Cardiac fibroblast (primary cell): ENCODE measurements at regions not wholly inside any gene's neighbourhood (a gene's known extent, or its start where the extent isn't known, plus 50 kb on each side); places are given as distances from the start of the nearest gene placed in this dataset.
"Not testable (repeated sequence)": the region's sequence is repeated elsewhere in the genome, so short reads cannot be mapped to it uniquely, and the experiment has no call there.

ENCODE experiments used
- DNase-seq, 2 donors: peaks; one replicate each; pipeline versions ENCODE4 v3.0.0 to v3.0.0-alpha.2; 2010; ENCODE audit warnings: low read depth in 2 of 2
- H3K4me3 ChIP-seq, 2 donors: replicated peaks in 1 of 2; 1 replicate in 1 of 2; 2 replicates in 1 of 2; pipeline ENCODE4 v1.5.1; 2011; ENCODE audit warnings: low read depth in 2 of 2, low read length in 2 of 2, mild to moderate bottlenecking in 2 of 2, moderate library complexity in 1 of 2
- TF ChIP-seq, protein P1 (sequence below): IDR thresholded peaks from one replicate; pipeline ENCODE4 v1.5.1; 2011; ENCODE audit warnings: low read depth, mild to moderate bottlenecking, low read length, inconsistent platforms

DNA sequence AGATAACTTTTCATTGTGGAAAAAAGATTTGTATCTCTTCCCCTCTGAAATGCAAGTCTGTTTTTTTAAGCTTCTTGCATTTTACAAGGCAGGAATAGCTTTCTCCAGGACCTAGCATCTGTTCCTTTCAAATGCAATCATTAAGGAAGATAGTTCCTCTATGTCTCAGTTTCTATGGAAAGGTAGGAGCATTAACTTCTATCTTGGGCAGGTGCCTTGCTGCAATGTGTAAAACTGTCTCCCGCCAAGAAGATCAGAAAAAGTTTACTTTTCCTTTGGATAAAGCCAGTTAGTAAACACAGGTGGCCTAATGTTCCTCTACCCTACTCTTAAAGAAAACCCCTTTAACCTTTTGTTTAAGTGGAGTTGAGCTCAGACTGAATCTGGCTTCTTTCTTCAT is 560.6 kb upstream of the CYLC2 start:
- H3K4me3 ChIP-seq: no peak overlapping the region
- TF ChIP-seq, protein P1, sequence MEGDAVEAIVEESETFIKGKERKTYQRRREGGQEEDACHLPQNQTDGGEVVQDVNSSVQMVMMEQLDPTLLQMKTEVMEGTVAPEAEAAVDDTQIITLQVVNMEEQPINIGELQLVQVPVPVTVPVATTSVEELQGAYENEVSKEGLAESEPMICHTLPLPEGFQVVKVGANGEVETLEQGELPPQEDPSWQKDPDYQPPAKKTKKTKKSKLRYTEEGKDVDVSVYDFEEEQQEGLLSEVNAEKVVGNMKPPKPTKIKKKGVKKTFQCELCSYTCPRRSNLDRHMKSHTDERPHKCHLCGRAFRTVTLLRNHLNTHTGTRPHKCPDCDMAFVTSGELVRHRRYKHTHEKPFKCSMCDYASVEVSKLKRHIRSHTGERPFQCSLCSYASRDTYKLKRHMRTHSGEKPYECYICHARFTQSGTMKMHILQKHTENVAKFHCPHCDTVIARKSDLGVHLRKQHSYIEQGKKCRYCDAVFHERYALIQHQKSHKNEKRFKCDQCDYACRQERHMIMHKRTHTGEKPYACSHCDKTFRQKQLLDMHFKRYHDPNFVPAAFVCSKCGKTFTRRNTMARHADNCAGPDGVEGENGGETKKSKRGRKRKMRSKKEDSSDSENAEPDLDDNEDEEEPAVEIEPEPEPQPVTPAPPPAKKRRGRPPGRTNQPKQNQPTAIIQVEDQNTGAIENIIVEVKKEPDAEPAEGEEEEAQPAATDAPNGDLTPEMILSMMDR: no peak
- no peak for DNase-seq

DNA sequence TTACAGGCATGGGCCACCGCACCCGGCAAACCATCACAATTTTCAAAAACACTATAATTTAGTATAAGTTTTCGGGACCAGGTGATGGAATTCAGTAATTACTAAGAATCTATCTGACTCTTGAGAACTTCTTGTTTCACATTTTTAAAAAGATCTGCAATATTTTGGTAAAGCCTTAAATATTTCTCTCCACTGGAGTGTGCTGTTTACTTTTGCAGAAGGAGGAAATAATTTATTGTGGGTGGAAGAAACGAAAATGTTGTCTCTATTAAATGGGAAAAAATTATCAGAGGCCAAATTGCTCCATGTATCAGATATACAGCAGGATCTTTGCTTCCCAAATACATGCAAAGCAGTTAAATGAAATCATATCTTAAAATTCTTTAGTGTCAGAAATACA is 566.8 kb upstream of the CYLC2 start:
- no peak overlapping the region for H3K4me3 ChIP-seq
- TF ChIP-seq, protein P1: peak; percentile 12
- peak in 1 of 2 donors; percentile 4 for DNase-seq

DNA sequence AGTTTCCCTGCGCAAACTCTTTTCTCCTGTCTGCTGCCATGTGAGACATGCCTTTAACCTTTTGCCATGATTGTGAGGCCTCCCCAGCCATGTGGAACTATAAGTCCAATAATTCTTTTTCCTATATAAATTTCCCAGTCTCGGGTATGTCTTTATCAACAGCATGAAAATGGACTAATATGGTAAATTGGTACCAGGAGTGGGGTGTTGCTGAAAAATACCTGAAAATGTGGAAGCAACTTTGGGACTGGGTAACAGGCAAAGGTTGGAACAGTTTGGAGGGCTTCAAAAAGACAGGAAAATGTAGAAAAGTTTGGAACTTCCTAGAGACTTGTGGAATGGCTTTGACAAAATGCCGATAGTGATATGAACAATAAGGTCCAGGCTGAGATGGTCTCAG is 578.9 kb upstream of the CYLC2 start:
- H3K4me3 ChIP-seq, DNase-seq: not testable (repeated sequence)

DNA sequence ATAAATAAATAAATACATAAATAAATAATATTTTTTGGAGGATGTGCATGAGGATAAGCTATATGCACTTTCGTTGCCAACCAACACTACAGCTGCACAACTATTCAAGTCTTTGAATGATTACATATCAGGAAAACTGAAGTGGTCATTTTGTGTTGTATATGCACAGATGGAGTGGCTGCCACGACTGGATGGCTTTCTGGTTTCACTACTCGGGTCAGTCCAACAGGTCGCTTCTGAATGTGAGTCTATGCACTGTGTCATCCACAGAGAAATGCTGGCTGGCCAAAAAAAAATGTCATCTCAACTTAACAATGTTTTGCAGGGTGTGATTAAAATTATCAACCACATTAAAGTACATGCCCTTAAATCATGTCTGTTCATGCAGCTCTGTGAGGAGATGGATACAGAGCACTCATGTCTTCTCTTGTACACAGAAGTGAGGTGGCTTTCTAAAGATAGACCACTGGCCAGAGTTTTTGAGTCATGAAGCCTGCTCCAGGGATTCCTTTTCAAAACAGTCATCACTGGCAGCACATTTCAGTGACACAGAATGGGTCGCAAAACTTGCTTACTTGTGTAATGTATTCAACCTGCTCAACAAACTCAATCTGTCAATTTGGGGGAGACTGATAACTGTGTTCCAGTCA is 589.8 kb upstream of the CYLC2 start:
- no peak overlapping the region for H3K4me3 ChIP-seq
- TF ChIP-seq, protein P1: no peak
- no peak for DNase-seq

DNA sequence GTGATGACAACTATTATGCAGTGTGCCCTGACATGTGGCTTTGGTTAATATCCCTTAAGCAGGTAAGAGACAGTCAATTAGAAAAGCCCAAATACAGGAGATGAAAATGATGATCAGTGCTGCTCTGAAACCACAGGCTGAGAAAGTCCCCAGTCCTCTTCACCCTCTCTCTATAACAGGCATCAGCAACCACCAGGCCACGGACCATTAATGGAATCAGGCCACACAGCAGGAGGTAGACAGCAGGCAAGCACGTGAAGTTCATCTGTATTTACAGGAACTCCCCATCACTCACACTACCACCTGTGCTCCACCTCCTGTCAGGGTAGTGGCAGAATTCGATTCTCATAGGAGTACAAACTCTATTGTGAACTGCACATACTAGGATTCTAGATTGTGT is 591.6 kb upstream of the CYLC2 start:
- H3K4me3 ChIP-seq: no peak overlapping the region
- TF ChIP-seq, protein P1: no peak
- DNase-seq: no peak

DNA sequence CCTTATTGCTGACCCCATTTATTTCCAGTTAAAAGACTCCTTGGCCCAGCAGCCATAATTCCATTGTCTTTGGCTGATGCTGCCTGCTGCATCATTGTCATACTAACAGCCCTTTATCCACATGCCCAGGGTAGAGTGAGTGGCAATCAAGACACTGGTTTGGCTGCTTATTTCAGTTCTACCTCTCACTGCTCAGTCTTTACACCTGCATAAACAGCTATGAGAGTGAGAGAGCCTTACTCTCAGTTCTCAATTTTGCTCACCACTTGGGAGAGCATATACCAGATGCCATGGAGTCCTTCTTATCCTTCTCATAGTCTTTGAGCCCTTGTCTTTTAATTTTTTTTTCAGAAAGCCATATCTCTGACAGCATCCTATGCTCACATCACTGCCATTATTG is 596.9 kb upstream of the CYLC2 start:
- no peak for DNase-seq
- TF ChIP-seq, protein P1: no peak
- H3K4me3 ChIP-seq: no peak overlapping the region

DNA sequence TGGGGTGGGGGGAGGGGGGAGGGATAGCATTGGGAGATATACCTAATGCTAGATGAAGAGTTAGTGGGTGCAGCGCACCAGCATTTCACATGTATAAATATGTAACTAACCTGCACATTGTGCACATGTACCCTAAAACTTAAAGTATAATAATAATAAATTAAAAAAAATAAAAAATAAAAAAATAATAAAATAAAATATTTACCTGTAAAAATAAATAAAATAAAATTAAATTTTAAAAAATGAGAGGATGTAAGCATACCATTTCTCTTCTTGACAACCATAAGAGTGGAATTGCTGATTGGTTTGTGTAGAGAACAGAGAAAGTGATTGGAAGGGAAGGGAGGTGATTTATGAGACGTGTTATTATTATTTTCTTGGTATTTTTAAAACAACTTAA is 609.5 kb upstream of the CYLC2 start:
- not testable (repeated sequence) for H3K4me3 ChIP-seq, DNase-seq

DNA sequence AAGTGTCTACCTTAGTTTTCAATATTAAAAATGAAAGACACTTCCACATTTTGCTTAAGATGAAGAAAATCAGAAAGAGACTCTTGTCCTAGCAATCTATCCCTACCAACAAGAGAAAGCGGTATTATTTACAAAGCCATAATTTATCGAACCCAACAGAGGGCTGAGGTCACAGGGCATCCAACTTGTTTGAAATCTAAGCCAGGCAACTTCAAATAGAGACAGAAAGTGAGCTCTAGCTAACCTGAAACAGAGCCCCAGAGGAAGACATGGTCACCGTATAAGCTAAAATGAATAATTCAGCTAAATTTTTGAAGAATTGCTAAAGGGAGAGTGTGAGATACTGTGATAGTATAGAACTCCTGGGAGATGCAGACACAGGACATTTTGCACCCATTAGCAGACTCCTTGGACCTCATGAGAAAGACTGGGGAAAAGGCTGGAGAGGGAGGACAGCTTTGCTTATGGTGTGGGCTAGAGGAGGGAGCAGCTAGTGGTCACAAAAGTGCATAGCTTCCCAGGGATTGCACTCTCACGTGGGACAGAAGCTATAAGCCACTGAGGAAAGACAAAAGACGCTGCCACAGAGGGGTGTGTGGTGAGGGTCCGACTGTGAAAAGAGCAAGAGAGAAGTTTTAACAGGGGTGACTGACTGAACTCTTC is 624.2 kb upstream of the GRIN3A start:
- no peak overlapping the region for H3K4me3 ChIP-seq
- DNase-seq: no peak
- TF ChIP-seq, protein P1: no peak
